MM.1S (cell line): ENCODE measurements at regions not wholly inside any gene's neighbourhood (a gene's known extent, or its start where the extent isn't known, plus 50 kb on each side); places are given as distances from the start of the nearest gene placed in this dataset.

Source experiments
- CTCF ChIP-seq: fragments of 300-600 bp; sonication (generic); IDR thresholded peaks from 2 replicates; pipeline ENCODE4 v1.5.1; 2016; ENCODE audit warnings: antibody characterized with exemption, low read length, mixed read lengths
- EZH2 ChIP-seq: fragments of 300-600 bp; sonication (generic); optimal IDR thresholded peaks from 2 replicates; pipeline ENCODE3; 2017; ENCODE audit warnings: low read depth, mild to moderate bottlenecking, antibody characterized with exemption, low read length, mixed read lengths
- EZH2phosphoT487 ChIP-seq: fragments of 300-600 bp; sonication (generic); IDR thresholded peaks from 2 replicates; pipeline ENCODE4 v1.6.1; 2018; ENCODE audit warnings: antibody characterized with exemption, low read length

- TF ChIP-seq EZH2 (no peak), CTCF (no peak), EZH2phosphoT487 (no peak)
Measured at GRCh38 chr16:21526923-21527807, 72.2 kb upstream of the METTL9 start.
